Left ventricle myocardium inferior (tissue), 1 donor: ENCODE measurements at regions not wholly inside any gene's neighbourhood (a gene's known extent, or its start where the extent isn't known, plus 50 kb on each side); places are given as distances from the start of the nearest gene placed in this dataset.

Experiments
- DNase-seq: peaks from one replicate; pipeline ENCODE4 v3.0.0-alpha.2; 2020
- H3K27ac ChIP-seq: fragments of 200-600 bp; replicated peaks from 2 replicates; pipeline ENCODE4 v1.8.0; 2021
- H3K27me3 ChIP-seq: fragments of 200-600 bp; 2 replicates; pipeline ENCODE4 v1.8.0; 2021; ENCODE audit warnings: low read depth
- H3K36me3 ChIP-seq: fragments of 200-600 bp; 2 replicates; pipeline ENCODE4 v1.8.0; 2021
- H3K4me1 ChIP-seq: fragments of 200-600 bp; 2 replicates; pipeline ENCODE4 v1.8.0; 2021
- H3K4me3 ChIP-seq: fragments of 200-600 bp; 2 replicates; pipeline ENCODE4 v1.8.0; 2021; ENCODE audit warnings: mild to moderate bottlenecking, moderate library complexity
- H3K9me3 ChIP-seq: fragments of 200-600 bp; replicated peaks from 2 replicates; pipeline ENCODE4 v1.8.0; 2021
- intact Hi-C: fragments of 100-400 bp; cut with micrococcal nuclease; formaldehyde crosslinking; loops from one replicate; pipeline ENCODE4 v1.11.0; 2022
- TF ChIP-seq, protein P1 (sequence below): fragments of 200-600 bp; IDR thresholded peaks from 2 replicates; pipeline ENCODE4 v1.8.0; 2021; ENCODE audit warnings: antibody characterized with exemption, mild to moderate bottlenecking, borderline replicate concordance
- donor health status: DM: no; HTN: yes; CAD: no; lungs with severe emphysema.

DNA sequence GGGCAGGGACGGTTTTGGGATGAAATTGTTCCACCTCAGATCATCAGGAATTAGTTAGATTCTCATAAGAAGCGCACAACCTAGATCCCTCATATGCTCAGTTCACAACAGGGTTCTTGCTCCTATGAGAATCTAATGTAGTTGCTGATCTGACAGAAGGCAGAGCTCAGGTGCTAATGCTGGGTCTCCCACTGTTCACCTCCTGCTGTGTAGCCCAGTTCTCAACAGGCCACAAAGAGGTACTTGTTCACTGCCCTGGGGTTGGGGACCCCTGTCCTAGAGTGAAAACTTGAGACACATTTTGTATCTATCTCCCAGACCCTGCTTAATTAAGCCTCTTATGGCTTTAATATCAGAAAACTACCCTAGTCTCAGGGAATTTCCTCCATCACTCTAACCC, 966.0 kb downstream of the PCDH17 start:
- Histone ChIP-seq H3K4me1 (no peaks in the 10 kb centered on the region), H3K4me3 (no peak overlapping the region), H3K9me3 (no peaks in the 10 kb centered on the region), H3K27ac (no peak overlapping the region), H3K36me3 (no peaks in the 10 kb centered on the region), H3K27me3 (no peaks in the 10 kb centered on the region)
- DNase-seq = no peak
- TF ChIP-seq, protein P1, sequence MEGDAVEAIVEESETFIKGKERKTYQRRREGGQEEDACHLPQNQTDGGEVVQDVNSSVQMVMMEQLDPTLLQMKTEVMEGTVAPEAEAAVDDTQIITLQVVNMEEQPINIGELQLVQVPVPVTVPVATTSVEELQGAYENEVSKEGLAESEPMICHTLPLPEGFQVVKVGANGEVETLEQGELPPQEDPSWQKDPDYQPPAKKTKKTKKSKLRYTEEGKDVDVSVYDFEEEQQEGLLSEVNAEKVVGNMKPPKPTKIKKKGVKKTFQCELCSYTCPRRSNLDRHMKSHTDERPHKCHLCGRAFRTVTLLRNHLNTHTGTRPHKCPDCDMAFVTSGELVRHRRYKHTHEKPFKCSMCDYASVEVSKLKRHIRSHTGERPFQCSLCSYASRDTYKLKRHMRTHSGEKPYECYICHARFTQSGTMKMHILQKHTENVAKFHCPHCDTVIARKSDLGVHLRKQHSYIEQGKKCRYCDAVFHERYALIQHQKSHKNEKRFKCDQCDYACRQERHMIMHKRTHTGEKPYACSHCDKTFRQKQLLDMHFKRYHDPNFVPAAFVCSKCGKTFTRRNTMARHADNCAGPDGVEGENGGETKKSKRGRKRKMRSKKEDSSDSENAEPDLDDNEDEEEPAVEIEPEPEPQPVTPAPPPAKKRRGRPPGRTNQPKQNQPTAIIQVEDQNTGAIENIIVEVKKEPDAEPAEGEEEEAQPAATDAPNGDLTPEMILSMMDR = no peak
- intact Hi-C loops = no loop called here

DNA sequence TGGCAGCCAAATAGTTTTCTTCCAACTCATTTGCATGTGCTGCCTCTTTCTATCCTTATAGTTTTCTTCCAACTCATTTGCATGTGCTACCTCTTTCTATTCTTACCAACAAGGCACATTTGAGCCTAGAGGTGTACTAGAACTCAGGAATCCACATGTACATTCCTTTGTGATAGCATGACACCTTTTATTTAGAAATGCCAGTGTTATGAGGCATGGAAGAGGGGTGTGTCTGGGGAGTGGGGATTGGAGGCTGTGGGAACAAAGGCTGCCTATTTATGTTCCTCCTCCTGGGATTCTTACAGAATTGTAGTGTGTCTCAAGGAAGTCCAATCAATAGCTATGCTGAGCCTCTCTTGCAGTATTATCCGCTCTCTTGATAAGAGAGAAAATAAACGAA, 966.7 kb downstream of the PCDH17 start:
- intact Hi-C loops = no loop called here
- H3K4me1 ChIP-seq = no peaks in the 10 kb centered on the region
- no peaks in the 10 kb centered on the region for H3K9me3 ChIP-seq
- H3K36me3 ChIP-seq = no peaks in the 10 kb centered on the region
- H3K27ac ChIP-seq = no peak overlapping the region
- no peak overlapping the region for H3K4me3 ChIP-seq
- TF ChIP-seq, protein P1 = no peak
- no peak for DNase-seq
- H3K27me3 ChIP-seq = no peaks in the 10 kb centered on the region

DNA sequence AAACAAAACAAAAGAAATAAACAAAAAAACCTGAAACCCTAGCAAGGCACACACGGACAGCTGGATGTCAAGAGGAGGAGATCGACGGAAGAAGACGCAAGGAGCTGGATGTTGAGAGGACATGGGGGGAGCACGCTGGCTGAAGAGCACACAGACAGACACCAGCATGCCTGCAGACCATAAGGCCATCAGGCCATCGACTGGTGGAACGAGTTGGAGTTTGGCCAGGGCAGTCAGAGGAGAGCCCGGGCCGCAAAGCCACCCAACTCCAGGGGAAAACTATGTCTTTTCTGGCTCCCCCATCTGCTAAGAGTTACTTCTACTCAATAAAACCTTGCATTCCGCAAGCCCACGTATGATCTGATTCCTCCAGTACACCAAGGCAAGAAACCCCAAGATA, 979.6 kb downstream of the PCDH17 start:
- TF ChIP-seq, protein P1 = no peak
- Histone ChIP-seq H3K27me3 (no peaks in the 10 kb centered on the region), H3K4me3 (no peak overlapping the region), H3K4me1 (no peaks in the 10 kb centered on the region), H3K9me3 (peaks cover 6% of the 10 kb centered on the region), H3K27ac (no peak overlapping the region), H3K36me3 (no peaks in the 10 kb centered on the region)
- no peak for DNase-seq
- intact Hi-C loops = no loop called here

DNA sequence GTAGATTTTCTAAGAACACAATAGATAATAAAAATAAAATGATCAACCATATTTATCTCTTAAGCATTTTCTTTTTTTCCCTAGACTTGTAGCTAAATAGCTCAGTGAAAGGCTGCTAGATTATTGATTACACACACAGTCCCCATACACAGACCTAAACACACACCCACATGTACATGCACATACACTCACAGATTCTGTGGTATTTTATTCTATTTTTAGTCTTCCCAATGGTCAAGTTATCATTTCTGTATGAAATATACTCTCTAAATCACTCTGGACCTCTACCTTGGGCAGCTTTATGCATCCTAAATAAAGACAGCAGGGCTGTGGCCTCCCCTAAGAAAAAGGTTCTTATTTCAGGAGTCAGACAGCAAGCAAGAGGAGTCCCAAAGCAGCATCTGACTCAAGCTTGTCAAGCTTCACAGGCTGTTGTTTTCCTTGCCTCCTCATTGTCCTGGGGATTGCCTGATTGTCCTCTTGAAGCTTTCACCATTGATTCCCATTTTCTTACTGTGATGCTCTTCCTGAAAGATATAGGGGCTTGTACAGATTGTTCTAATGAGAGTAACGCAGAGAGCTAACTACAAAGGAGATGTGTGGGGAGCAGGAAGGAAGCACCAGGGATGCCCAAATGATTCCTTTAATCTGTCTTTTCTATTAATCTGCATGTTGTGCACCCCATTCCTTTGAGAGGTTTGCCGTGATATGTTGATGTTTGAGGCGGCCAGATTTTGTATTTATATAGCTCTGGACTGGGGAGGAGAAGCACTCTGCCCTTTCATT, 986.5 kb downstream of the PCDH17 start:
- Histone ChIP-seq H3K36me3 (no peaks in the 10 kb centered on the region), H3K27me3 (no peaks in the 10 kb centered on the region), H3K27ac (no peak overlapping the region), H3K9me3 (peaks cover 6% of the 10 kb centered on the region), H3K4me1 (no peaks in the 10 kb centered on the region), H3K4me3 (no peak overlapping the region)
- TF ChIP-seq, protein P1 = no peak
- no peak for DNase-seq
- intact Hi-C loops = no loop called here

DNA sequence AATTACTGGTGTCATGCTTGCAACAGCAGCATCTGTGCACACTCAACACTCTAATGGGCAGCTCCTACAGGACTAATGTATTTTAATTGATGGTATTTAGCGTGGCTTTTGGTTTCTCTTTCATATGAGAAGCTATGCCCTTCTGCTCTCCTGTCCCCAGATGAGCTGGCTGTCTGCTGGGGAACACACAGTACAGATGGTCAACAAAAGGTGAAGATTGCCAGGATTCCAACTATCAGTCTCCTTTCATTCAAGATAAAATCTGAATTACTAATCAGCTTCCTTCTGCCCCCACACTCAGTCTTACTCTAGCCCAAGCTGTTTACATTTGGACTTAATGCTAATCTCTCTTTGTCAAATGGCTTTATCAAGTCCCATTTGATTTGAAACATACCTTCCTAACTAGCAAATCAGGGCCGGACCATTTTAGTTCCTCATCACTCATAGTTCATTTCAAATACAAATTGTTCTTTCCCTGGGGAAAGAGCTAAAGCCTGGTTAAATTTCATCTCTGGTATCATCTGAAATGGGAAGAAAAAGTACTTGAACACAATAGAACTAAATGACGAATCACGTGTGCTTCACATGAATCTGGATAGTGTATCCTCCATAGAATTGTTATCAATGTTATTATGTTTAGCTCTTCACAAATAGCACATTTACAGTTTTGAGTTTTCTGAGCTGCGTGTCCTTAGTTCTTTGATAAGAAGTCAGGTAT, 988.0 kb downstream of the PCDH17 start:
- TF ChIP-seq, protein P1 = no peak
- H3K27ac ChIP-seq = no peak overlapping the region
- H3K27me3 ChIP-seq = no peaks in the 10 kb centered on the region
- H3K4me1 ChIP-seq = no peaks in the 10 kb centered on the region
- H3K4me3 ChIP-seq = no peak overlapping the region
- H3K9me3 ChIP-seq = no peaks in the 10 kb centered on the region
- no peak for DNase-seq
- no peaks in the 10 kb centered on the region for H3K36me3 ChIP-seq
- intact Hi-C loops = no loop called here
